T47D (cell line): ENCODE measurements at regions not wholly inside any gene's neighbourhood (a gene's known extent, or its start where the extent isn't known, plus 50 kb on each side); places are given as distances from the start of the nearest gene placed in this dataset.

Experiments used
- DNase-seq, 2 experiments: peaks; one replicate each; pipeline versions ENCODE4 v3.0.0 to v3.0.0-alpha.2; 2011 to 2012; ENCODE audit warnings: low read depth in 1 of 2, low spot score in 1 of 2
- JUND ChIP-seq: IDR thresholded peaks from 2 replicates; pipeline ENCODE4 v1.6.1; 2012; ENCODE audit warnings: low read depth
- in situ Hi-C: cut with HindIII; loops from 2 replicates; pipeline ENCODE4 v1.10.0; 2016; ENCODE audit warnings: low sequenced_read_pairs, low pct_unique_long_range_greater_than_20kb

DNA sequence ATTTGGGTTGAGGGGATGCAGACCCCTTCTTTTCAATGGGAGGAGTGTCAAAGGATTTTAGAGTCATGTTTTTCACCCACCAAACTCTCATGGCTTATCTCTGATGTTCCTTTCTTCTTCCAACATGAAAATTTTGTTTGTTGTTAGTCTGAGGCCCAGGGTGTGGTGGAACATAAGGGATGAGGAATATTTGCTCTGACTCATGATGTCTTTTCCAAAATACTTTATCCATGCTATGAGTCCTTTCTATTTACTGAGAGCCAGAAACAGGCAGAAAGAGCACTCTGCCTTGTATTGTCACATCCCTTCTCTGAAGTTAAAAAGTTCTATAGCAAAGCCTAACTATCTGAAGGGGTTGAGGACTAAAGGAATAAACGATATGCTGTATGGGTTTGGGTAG is 61.6 kb upstream of the GYPA start:
- TF ChIP-seq JUND: no peak
- no peak for DNase-seq
- in situ Hi-C loops: no loop called here

DNA sequence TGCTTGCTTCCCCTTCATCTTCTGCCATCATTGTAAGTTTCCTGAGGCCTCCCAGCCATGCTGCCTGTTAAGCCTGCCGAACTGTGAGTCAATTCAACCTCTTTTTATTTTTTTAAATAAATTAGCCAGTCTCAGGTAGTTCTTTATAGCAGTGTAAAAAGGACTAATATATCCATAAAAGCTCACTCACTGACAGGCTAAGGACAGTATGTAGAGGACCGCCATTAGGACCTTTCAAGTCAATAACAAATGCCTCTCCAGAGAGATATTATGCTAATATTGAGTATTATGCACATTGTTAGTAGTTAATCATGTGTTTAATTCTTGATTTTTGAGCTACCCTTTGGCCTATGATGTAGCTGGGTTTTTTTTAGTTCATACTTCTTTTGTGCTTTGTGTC is 62.6 kb upstream of the GYPA start:
- TF ChIP-seq JUND: no peak
- DNase-seq: no peak
- in situ Hi-C loops: no loop called here

DNA sequence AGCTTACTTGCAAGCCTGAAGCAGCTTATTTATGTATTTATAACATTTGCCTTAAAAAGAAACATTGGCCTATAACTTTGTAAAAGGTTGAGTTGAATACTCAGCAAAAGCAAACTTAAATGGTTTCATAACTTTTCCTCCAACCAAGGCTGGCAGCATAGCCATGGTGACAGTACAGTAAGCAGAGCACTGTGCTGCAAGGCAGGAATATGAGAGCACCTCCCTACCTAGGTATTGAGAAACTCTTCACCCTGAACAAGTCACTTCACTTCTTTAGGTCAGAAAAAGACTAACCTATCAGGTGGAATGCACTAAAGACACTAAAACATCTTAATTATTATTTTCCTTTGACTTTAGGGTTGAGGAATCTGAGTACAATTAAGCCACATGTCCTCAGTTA is 63.9 kb upstream of the GYPA start:
- in situ Hi-C loops: no loop called here

DNA sequence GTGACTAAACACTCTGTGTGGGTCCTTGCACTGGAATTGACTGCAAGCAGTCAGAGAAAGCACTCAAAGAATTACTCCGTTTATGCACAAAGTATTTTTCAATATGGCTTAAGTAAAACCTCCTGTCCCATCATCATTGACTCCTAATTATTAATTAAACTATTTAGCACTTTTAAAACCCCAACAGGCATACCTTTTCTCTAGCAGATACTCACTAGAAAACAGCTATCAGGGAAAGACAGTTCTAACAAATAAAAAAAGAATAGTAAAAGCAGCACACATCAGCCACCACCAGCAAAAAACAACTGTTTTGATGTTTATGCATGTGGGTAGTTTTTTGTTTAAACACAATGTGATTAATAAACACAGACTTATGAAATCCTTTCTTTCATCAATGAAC is 66.2 kb upstream of the GYPA start:
- DNase-seq: no peak
- in situ Hi-C loops: no loop called here
- TF ChIP-seq JUND: no peak

More for the DNA sequence above, 63.9 kb upstream of the GYPA start:
- TF ChIP-seq JUND: no peak
- no peak for DNase-seq

DNA sequence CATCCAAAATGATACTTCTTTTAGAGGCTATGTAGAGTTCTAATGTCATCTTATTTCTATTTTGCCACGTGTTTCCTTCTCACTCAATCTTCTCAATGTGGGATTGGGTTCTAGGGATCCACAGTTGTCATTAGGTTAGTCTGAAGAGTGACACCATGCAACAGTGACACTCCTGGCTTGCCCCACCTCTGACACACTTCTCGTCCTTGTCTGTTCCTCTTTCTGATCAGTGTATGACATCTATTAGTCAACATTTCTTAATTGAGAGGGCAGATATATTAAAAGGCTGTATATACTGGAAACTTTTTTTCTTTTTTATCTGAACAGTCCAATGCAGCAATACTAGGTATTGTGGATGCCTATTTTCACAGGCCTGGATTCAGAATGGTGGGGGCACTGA is 67.6 kb upstream of the GYPA start:
- DNase-seq: no peak
- in situ Hi-C loops: no loop called here
- TF ChIP-seq JUND: no peak

GRCh38 chr4:144209491-144209890 is 69.0 kb upstream of the GYPA start:
- in situ Hi-C loops: no loop called here
- no peak for TF ChIP-seq JUND
- DNase-seq: no peak

DNA sequence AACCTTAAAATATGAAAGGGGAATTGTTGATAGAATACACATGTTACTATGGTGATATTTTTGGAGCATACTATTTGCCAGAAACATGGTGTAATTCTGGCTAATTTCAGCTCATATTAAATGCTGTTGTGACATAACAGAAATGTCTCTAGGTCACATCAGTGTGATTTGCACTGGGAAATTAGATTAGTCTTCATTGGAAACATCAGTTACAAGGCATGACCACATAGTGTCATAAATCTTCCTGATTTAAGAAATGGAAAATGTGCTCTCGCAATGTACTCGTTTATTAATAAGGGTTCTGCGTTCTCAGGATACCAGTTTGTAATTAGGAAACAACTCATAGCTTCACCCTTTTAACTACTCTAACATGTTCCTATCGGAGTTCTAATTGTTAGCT is 72.9 kb upstream of the GYPA start:
- in situ Hi-C loops: no loop called here
- no peak for TF ChIP-seq JUND
- DNase-seq: no peak

DNA sequence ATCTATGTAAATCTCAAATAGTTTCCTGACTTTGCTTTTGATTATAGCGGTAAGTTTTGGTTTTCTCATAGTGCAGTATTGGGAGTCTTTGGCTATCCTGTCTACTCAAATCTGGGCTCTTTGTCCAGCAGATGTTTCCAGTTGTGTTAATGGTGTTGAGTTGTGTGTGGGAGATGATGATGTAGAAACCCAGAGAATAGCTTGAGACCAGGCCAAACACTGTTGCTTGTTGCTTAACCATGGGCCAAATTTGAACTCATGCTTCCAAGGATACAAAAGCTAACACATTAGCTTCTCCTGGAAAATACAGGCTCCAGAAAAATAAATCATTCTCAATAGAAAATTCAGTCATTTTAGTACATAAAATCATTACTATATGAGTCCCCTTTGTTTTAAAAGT is 82.6 kb upstream of the GYPA start:
- TF ChIP-seq JUND: no peak
- DNase-seq: no peak
- in situ Hi-C loops: no loop called here

- in situ Hi-C loops: no loop called here
- DNase-seq: no peak
- no peak for TF ChIP-seq JUND
Measured at GRCh38 chr4:144223661-144224060, 83.1 kb upstream of the GYPA start.

- no peak for TF ChIP-seq JUND
- in situ Hi-C loops: no loop called here
- DNase-seq: no peak
Measured at GRCh38 chr4:144259285-144259684, 118.8 kb upstream of the GYPA start.

GRCh38 chr4:144267084-144267483 is 126.6 kb upstream of the GYPA start:
- in situ Hi-C loops: no loop called here
- no peak for TF ChIP-seq JUND
- DNase-seq: no peak

GRCh38 chr4:144280688-144281087 is 140.2 kb upstream of the GYPA start:
- in situ Hi-C loops: no loop called here
- no peak for DNase-seq
- no peak for TF ChIP-seq JUND

- DNase-seq: peak in 1 of 2 experiments; percentile 66
- no peak for TF ChIP-seq JUND
- in situ Hi-C loops: no loop called here
Measured at GRCh38 chr4:144283526-144283925, 143.0 kb upstream of the GYPA start.

- TF ChIP-seq JUND: no peak
- in situ Hi-C loops: no loop called here
- no peak for DNase-seq
Measured at GRCh38 chr4:144284026-144284425, 143.5 kb upstream of the GYPA start.
